SK-N-SH (cell line): ENCODE measurements at regions not wholly inside any gene's neighbourhood (a gene's known extent, or its start where the extent isn't known, plus 50 kb on each side); places are given as distances from the start of the nearest gene placed in this dataset.

Source experiments
- CHD2 ChIP-seq: fragments of 150-350 bp; IDR thresholded peaks from 2 replicates; pipeline ENCODE4 v1.6.1; 2018; ENCODE audit warnings: low read length; ENCODE audit not compliant: partially characterized antibody
- GABPA ChIP-seq: IDR thresholded peaks from 2 replicates; pipeline ENCODE4 v1.4.0; 2012; ENCODE audit warnings: low read depth, mild to moderate bottlenecking
- MEF2A ChIP-seq: IDR thresholded peaks from 2 replicates; pipeline ENCODE4 v1.4.0; 2012; ENCODE audit warnings: low read depth, borderline replicate concordance
- POLR2AphosphoS5 ChIP-seq: IDR thresholded peaks from 2 replicates; pipeline ENCODE4 v1.6.1; 2012; ENCODE audit warnings: low read depth, low read length
- RAD21 ChIP-seq: IDR thresholded peaks from 2 replicates; pipeline ENCODE4 v1.6.1; 2012; ENCODE audit warnings: mild to moderate bottlenecking, low read length
- RCOR1 ChIP-seq: fragments of 150-350 bp; IDR thresholded peaks from 2 replicates; pipeline ENCODE4 v1.6.1; 2017; ENCODE audit warnings: antibody characterized with exemption, low read length
- TCF12 ChIP-seq: IDR thresholded peaks from 2 replicates; pipeline ENCODE4 v1.4.0; 2012
- TF ChIP-seq, protein P1 (sequence below): fragments of 200-600 bp; sonication (generic); IDR thresholded peaks from 2 replicates; pipeline ENCODE4 v1.6.1; 2017; ENCODE audit warnings: antibody characterized with exemption, mild to moderate bottlenecking, moderate library complexity
- TF ChIP-seq, protein P2 (sequence below): IDR thresholded peaks from 2 replicates; pipeline ENCODE4 v1.4.0; 2012; ENCODE audit warnings: low read depth

DNA sequence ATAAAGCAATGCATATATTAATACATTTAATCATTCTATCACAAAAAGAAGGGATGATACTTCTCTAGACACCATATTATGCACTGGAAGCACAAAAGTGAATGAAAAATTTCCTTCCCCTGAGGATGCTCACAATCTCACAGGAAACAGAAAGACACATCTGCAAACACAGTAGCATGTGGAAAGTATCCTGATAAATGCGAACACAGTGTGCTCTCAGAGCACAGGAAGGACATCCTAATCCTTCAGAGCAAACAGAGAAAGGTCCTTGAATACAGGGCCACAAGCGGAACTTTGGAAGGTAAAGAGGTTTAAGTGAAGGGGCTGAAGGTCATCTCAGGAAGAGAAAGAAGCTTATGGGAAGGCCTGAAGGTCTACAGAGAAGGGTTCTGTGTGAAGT is 524.6 kb upstream of the LRRC4C start:
- TF ChIP-seq, protein P1, sequence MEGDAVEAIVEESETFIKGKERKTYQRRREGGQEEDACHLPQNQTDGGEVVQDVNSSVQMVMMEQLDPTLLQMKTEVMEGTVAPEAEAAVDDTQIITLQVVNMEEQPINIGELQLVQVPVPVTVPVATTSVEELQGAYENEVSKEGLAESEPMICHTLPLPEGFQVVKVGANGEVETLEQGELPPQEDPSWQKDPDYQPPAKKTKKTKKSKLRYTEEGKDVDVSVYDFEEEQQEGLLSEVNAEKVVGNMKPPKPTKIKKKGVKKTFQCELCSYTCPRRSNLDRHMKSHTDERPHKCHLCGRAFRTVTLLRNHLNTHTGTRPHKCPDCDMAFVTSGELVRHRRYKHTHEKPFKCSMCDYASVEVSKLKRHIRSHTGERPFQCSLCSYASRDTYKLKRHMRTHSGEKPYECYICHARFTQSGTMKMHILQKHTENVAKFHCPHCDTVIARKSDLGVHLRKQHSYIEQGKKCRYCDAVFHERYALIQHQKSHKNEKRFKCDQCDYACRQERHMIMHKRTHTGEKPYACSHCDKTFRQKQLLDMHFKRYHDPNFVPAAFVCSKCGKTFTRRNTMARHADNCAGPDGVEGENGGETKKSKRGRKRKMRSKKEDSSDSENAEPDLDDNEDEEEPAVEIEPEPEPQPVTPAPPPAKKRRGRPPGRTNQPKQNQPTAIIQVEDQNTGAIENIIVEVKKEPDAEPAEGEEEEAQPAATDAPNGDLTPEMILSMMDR, result no peak
- TF ChIP-seq GABPA (no peak), CHD2 (no peak), TCF12 (no peak), RCOR1 (no peak), POLR2AphosphoS5 (no peak), MEF2A (no peak), RAD21 (no peak)
- TF ChIP-seq, protein P2, sequence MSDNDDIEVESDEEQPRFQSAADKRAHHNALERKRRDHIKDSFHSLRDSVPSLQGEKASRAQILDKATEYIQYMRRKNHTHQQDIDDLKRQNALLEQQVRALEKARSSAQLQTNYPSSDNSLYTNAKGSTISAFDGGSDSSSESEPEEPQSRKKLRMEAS, result no peak
